NOMO-1 (cell line): ENCODE measurements at regions not wholly inside any gene's neighbourhood (a gene's known extent, or its start where the extent isn't known, plus 50 kb on each side); places are given as distances from the start of the nearest gene placed in this dataset.
"Not testable (repeated sequence)": the region's sequence is repeated elsewhere in the genome, so short reads cannot be mapped to it uniquely, and the experiment has no call there.

Experiments used
- DNase-seq, 2 experiments: peaks; one replicate each; lab custom pipeline; 2025; ENCODE audit not compliant: unreplicated experiment in 2 of 2; lab: John Stamatoyannopoulos, UW

DNA sequence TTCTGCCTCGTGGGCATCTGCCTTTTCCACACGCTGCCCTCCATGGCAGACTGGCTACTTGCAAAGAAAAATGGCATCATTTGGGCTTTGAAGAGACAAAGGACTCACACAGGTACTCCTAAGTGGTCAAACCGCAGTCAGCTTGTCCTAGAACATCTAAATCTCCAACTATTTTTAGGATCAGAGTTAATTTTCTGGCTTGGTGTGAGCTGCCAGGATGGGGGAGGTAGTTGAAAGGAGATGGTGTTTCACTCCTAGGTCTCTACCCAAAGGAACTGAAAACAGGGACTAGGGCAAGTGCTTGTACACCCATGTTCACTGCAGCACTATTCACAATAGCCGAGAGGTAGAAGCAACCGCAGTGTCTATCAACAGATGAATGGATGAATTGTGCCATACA, 107.9 kb upstream of the ATL2 start:
- DNase-seq: no peak

DNA sequence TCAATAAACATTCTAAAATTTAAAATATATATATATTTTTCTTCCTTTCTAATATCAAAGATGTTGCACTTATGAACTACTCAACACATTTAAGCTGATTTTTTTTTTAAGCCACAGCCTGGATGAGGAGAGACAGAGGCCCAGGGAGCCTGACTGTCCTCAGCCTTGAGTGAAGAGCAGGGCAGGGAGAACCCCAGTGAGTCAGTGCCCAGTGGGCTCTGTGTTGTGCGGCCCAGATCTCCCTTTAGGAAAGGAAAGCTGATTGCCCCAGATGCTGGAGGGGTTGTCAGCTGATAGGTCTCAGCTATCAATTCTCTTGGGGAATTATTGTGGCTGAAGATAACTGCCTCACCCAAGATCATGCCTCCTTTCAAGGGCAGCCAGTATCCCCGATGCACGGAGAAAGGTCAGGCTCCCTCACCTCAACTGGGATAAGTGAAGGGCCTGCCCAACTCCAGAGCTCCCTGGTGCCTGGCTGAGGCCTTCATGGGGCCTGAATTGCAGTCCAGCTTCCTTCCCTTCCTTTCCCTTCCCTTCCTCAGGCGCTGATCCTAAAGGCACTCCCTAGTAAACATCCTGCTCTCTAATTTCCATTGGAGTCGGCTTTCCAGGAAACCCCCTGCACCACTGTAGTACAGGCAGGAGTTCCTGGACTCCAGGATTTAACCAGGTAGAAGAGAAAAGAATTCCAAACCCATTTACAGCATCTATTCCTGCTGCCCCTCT, 106.9 kb upstream of the ATL2 start:
- DNase-seq: no peak

DNA sequence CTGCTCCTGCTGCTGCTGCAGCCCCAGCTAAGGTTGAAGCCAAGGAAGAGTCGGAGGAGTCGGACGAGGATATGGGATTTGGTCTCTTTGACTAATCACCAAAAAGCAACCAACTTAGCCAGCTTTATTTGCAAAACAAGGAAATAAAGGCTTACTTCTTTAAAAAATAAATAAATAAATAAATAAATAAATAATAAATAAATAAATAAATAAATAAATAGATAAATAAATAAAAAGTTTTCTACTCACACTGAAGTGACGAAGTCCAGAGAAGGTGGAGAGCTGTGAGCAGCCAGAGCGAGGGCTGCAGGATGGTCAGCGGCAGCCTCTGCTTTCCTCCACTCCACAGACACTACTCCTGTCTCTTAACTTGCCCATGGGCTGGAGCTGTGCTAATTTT, 105.6 kb upstream of the ATL2 start:
- DNase-seq: not testable (repeated sequence)

DNA sequence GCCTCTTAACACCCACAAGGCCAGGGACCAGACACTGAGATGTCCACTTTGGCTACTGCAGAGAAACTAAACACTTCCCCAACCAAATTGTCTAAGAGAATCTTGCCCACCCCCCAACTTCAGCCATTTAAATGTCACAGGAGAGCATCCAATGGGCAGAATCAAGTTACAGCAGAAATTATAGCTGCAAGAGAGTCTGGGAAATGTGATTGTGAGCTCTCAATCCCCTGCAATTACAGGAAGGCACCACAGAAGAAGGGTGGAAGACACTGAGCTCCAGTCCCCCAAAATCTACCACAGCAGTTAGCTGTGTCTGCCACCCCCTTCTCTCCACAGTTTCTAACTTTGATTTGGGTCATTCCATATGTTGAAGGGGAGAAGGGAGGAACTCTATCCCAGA, 103.5 kb upstream of the ATL2 start:
- DNase-seq: no peak

DNA sequence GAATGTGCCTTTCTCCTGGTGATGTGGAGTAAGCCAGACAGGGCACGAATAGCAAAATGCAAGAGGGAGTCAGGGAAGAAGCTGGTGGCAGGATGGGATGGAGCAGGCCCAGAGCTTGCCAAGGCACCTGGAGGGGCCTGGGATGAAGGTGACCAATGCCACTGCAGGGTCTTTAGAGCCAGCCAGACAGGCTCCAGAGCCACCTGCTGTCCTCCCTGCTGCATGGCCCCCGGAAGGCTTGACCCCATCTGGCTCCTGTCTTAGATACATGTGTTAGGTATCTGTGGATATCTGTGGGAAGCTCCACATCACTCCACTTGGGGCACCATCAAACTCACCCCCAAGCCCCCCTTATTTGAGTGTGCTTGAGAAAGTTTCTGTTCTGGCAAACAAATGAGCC, 99.9 kb upstream of the ATL2 start:
- no peak for DNase-seq

DNA sequence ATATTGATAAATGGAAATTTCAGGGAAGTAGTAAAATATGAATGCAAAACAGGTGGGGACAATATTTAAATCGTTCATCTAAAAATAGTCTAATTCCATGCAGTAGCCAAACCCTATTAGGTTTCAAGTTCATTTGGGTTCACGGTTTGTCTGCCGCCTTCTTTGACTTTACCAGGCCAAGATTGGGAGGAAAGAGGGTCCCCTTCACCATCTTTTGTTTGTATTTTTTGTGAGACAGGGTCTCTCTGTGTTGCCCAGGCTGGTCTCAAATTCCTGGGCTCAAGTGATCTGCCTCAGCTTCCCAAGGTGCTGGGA, 98.5 kb upstream of the ATL2 start:
- no peak for DNase-seq

DNA sequence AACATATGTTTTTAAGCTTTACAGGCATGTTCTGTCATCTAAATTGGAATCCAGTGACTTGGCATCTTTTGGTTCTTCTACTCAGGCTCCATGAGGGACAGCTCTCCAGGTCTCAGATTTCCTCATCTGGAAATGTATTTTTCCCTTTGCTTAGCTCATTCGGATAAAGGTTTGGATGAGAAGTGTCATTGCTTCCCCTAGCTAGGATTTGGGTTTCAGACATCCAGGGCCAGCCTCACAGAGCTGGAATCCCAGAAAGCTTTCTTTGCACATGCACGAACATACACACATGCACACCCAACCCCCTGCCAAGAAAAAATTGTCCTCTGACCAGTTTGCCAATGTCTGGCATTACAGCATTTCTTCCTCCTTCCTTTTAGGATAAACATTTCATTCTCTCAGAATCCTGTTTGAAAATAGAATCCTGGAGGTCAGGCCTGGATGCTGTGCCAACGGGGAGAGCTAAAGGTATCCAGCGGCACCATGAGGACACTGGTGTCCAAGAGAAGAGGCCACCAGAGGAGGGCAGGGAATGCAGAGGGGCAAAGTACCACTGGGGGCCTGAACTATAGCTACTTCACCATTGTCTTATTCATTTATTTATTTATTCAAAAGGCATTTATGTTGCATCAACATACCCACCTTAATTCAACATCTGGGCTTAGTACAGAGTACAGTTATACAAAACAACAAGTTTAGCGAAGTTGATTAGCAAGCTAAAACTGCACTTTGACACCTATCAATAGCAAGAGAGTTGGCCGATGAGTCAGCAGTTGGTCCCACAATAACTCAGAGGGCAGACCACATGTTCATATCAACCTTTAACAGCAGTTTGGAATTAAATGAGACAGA, 97.9 kb upstream of the ATL2 start:
- DNase-seq: no peak

DNA sequence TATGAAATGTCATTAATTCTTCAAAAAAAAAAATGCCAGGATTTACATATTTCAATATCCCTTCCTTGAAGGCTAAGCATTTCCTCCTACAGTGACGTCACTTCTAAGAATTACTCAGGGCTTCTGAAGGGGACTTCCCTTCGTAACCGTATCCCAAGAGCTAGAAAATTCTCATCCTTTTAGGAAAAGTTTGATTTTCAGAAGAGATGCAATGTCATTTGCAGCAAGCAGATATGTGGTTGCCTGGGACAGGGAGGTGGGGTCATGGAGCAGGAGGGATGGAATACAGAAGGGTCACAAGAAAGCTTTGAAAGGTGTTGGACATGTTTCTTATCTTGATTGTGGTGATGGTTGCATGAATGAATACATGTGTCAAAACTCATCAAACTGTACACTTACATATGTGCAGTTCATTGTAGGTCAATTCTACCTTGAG, 97.0 kb upstream of the ATL2 start:
- no peak for DNase-seq

DNA sequence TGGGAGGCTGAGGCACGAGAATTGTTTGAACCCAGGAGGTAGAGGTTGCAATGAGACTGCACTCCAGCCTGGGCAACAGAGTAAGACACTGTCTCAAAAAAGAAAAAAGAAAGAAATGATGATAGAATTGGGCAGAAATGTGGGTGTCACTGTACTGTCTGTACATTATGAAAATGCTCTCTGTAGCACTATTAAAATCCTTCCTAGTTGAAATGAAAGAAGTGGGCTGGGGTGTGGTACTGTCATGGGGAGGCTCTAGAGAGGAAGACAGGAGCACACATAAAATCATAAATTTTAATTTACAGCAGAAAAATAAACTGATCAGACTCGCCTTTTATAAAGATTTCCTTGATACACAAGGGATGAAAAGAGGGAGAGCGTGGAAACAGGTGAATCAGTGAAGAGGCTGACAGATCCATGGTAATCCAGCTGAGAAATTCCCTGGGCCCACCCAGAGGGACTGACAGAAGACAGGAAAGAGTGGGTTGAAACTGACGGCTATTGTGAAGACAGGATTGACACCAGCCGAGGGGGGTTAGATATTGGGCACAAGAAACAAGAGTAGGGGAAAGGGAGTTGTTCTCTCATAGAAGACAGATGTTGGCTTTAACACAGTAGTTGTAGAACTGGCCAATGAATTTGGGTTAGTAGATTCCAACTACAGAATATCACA, 96.4 kb upstream of the ATL2 start:
- DNase-seq: no peak

DNA sequence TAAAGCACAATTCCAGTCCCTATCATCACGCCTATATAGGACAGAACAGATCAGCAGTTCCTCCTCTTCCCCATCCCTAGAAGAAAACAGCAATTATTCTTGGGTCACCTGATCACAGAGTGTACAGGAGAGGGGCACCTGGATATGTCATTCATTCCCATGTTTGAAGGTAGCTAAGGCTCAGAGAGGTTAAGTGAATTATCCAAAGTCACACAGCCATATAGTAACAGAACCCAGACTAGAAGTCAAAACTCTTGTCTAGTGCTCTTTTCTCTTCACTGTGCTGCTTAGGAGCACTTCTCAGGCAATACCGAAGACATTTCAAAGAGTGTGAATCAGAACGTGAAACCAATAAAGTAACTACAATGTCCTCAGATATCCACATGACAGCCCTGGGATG, 93.0 kb upstream of the ATL2 start:
- DNase-seq: no peak

DNA sequence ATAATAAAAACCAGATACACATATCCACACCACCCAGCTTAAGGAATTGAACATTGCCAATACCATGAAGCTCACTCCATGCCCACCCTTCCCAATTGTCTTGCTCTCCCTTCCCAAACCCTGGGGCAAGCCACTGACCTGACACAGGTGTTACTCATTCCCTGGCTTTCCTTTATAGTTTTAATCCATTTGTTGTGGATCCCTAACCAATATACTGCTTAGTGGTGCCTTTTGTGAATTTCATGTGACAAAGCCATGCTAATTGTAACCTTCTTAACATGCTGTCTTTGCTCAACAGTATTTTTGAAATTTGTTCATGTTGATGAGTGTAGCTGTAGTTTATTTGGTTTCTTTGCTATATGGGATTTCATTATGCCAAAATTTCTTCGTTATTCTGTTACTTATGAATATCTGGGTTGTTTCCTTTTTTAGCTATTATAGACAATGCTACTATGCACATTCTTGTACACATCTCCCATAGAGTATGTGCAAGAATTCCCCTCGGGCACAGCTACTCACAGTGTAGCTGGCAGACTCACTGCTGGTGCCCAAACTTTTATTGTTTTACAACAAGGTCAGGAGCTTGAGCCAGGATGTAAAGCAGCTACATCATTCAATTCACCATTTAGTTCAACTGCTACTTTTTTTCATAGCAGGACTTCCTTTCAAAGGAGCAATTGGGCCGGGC, 90.8 kb upstream of the ATL2 start:
- no peak for DNase-seq

DNA sequence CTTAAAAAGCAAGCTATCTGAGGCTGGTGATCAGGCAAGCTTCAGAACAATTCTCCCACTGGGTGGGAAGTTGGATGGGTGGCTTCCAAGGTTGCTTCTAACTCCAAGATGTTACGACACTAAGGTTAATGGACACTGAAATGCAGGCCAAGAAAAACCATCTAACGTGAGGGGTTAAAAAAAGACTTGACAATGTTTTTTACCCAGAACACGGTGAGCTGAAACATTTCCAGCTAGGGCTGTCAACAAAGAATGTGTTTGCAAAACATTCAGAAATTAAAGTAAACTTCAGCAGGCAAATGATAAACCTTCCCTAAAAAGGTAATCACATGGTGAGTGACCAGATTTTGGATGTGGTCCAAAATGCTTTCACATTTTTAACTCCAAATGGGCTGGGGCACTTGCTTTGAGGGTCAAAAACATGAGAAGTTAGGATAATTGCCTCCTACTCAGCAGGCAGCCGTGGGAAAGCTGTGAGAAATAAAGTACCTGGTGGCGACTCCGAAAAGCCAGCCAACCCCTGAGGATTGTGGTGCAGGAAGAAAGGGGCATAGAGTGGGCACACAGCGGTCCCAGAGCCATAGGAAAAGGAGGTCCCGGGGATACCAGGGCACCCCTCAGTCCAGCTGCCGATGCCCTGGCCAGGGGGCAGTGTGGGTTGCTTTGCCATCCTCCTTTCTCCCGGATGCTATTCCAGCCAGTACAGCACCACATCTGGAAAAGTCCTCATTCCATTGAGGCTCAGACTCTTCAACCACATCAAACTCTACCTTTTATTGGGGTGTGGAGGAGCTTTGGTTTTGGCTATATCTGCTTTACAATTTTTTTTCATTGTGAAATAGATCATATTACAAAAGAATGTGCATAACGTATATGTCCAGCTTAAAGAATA, 90.0 kb upstream of the ATL2 start:
- no peak for DNase-seq

DNA sequence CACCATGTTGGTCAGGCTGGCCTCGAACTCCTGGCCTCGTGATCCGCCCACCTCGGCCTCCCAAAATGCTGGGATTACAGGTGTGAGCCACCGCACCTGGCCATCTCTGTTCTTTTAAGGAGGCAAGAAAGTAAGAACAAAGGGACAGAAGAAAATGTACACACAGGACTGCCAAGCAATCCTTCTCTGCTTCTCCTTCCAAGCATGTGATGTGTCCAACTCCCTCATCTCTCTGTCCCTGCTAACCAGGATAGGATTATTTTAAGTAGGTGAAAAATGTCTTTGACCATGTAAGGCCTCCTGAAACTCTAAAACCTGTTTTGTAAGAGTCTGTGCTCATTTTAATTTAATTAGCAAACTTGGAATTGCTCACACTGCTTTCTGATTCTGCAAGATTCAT, 89.3 kb upstream of the ATL2 start:
- DNase-seq: no peak

DNA sequence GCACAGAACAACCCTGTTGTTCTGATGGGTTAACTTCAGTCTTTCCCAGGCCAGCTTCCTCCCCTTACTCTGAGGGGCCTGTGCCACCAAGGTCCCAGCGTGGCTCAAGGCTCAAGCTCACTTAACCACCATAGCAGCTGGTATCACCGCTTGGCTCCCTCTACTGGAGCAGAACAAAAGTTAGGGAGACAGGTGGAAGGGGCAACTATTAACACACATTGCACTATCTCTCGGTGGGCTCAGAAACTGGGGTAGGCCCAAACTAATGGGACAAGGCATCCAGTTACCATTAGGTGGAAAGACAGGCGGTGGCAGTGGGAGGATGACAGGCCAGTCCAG, 88.7 kb upstream of the ATL2 start:
- DNase-seq: peak in 1 of 2 experiments; percentile 21

DNA sequence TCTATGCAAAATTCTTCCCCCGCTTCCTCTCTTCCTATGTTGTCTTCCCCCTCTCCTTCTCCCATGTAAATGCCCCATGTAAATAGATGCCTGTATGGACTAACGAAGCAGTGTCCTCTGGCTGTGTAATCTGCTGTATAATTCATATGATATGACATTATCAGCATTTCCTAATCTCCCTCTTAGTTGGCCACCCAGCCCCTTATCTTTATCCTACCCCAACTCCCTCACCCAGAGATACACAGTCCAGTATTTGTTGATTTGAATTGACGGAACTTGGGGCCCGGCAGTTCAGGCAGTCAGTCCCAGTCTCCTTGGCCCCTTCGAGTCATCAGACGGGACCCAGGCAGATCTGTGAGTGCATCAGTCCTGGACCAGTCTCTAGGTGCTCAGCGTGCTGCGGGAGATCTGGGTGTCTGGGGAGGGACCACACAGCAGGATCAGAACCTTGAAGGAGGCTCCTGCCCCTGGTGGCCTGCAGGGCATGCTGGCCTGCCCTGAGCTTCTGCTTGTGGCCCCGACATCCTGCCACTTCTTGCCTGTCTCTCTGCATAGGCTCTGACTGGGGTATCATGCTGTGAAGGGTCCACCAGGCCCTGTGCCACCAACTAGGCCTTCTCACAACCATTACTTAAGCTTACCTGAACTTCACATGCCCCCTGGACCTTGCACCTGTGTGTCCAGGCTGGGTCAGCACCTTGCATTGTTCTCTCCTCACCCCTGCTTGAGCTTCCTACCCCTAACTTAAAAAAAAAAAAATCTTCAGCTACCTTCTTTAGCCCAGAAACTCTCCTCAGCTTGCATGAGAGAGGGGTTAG, 88.1 kb upstream of the ATL2 start:
- DNase-seq: no peak

DNA sequence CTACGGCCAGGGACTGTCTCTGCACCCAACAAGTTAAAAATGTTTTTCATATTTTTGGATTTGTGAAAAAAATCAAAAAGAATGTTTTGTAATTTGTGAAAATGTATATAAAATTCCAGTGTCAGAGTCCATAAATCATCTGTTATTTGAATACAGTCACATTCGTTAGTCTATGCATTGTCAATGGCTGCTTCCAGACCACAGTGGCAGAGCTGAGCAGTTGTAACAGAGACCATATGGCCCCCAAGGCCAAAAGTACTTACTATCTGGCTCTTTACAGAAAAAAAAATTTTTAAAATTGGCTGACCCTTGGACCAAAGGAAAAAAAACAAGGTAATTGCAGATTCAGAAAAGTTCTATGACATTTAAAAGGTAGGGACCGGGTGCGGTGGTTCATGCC, 86.7 kb upstream of the ATL2 start:
- DNase-seq: no peak

DNA sequence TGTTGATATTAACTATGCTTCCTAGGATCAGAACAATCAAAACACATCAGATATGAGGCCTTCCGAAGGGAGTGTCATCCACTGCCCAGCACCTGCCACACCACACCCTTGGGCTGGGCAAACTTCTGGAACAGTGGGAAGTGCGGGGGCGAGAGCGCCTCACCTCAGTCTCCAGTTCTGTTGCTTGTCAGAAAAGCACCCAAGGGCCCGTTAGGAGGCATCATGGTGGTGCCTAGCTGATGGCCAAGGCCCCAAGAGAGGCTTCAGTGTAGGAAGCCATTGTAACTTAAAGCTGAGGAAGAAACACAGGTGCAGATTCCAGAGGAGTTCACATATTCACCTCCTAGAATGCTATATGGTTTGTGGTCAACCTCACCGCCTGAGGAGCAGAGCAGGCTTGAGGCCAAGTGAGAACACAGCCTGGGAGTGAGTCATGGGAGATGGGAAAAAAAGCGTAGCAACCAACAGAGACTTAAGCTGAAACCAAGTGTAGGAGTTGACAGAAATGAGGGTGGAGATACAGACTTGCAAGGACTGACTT, 85.1 kb upstream of the ATL2 start:
- DNase-seq: no peak

DNA sequence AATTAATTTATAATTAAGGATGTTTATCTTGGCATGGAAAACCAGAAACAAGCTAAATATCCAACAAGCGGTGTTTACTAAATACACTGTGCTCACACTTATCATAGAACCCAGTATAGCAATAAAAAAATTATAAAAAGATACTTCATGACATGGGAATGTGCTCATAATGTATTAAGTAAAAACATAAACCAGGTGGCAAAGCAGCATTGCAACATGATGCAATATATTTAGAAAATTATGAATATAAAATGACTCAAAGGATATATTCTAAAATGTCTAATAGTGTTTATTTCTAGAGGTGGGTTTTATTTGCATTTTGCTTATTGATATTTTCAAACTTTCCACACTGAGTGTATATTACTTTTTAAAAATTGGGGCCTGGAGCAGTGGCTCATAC, 84.4 kb upstream of the ATL2 start:
- no peak for DNase-seq

DNA sequence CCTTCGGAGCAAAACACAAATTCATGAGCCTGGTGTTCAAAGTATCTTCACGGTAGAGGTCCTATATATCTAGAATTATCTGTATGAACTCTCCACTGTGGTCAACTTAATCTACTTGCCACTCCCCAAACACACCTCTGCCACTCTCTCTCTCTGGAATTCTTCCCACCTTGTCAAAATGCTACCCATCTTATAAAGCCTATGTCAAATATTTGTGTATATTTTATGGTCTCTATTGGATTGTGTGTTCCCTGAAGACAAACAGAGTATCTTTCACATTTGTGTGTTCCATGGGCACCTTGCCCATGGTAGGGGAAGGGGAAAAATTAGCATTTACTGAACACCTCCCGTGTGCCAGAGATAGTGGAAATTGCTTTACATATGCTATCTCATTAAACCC, 83.2 kb upstream of the ATL2 start:
- DNase-seq: no peak
